A549 (cell line): ENCODE measurements at regions not wholly inside any gene's neighbourhood (a gene's known extent, or its start where the extent isn't known, plus 50 kb on each side); places are given as distances from the start of the nearest gene placed in this dataset.

Source experiments
- BHLHE40 ChIP-seq: IDR thresholded peaks from 2 replicates; pipeline ENCODE4 v1.6.1; 2012; ENCODE audit warnings: low read depth, low read length, inconsistent platforms
- CEBPB ChIP-seq, 2 experiments: fragments of >200 bp in 1 of 2; sonication (Bioruptor Twin) in 1 of 2; formaldehyde crosslinking in 1 of 2; IDR thresholded peaks; 2 replicates each; pipeline ENCODE4 v1.6.1; 2012 to 2016
- CTCF ChIP-seq: fragments of >200 bp; sonication (Bioruptor Twin); formaldehyde crosslinking; IDR thresholded peaks from 3 replicates; pipeline ENCODE4 v1.5.1; 2016
- EP300 ChIP-seq, 2 experiments: fragments of >200 bp; sonication (Bioruptor Twin); formaldehyde crosslinking; IDR thresholded peaks; 2 replicates in 1 of 2; 3 replicates in 1 of 2; pipeline ENCODE4 v1.6.1; 2016 to 2017
- HOXA7 ChIP-seq: fragments of 250-450 bp; sonication (Bioruptor Pico); IDR thresholded peaks from 2 replicates; pipeline ENCODE4 v1.5.0; 2020; ENCODE audit warnings: mild to moderate bottlenecking, moderate library complexity
- NFE2L2 ChIP-seq: fragments of 150-350 bp; conservative IDR thresholded peaks from 2 replicates; pipeline ENCODE4 v1.6.1; 2014; ENCODE audit warnings: low read length
- POLR2A ChIP-seq: IDR thresholded peaks from 2 replicates; pipeline ENCODE4 v1.6.1; 2012; ENCODE audit warnings: mild to moderate bottlenecking, low read length

GRCh38 chr2:122710049-122710448 is 954.6 kb downstream of the TSN start:
- no peak for TF ChIP-seq CTCF
- no peak for TF ChIP-seq POLR2A
- TF ChIP-seq BHLHE40, result no peak
- no peak for TF ChIP-seq HOXA7 (CRISPR knock-in tag)
- TF ChIP-seq EP300 (IDR thresholded peaks at IDR 0.05), result no peak
- no peak for TF ChIP-seq CEBPB (IDR thresholded peaks at IDR 0.05)
- TF ChIP-seq NFE2L2, result no peak
